K562 (cell line): ENCODE measurements at regions not wholly inside any gene's neighbourhood (a gene's known extent, or its start where the extent isn't known, plus 50 kb on each side); places are given as distances from the start of the nearest gene placed in this dataset.

Experiments
- ATAC-seq: fragments of 200-7000 bp; cut with Tn5 transposase; 3 replicates; pipeline ENCODE4 v1.9.1; 2020; ENCODE audit warnings: moderate library complexity
- BruUV-seq: library from RNA; stranded (reverse); fragments of 400-500 nt; replicated peaks from 2 replicates; lab custom pipeline; 2021; lab: Mats Ljungman, UMichigan
- CTCF ChIA-PET: fragments of 300-600 bp; formaldehyde crosslinking; extraction: SDS; loops from one replicate; lab custom pipeline; 2021; ENCODE audit warnings: low intra/inter-chr PET ratio; lab: Yijun Ruan, JAX
- POLR2A ChIA-PET: fragments of 300-600, 350-650 bp; sonication (Branson Sonifier 250); formaldehyde crosslinking; extraction: SDS; loops from one replicate; lab custom pipeline; 2021; ENCODE audit warnings: antibody characterized with exemption, inconsistent platforms; lab: Yijun Ruan, JAX
- DNase-seq, 4 experiments: peaks; one replicate each; pipeline versions ENCODE4 v3.0.0 to v3.0.0-alpha.2; 2011 to 2018; ENCODE audit warnings: low spot score in 3 of 4, mixed read lengths in 3 of 4; ENCODE audit errors: extremely low read depth in 1 of 4
- FAIRE-seq: peaks from 2 replicates; lab custom pipeline; 2011; peaks lifted over from hg19 to GRCh38; lab: Jason Lieb, UNC
- H2AFZ ChIP-seq: 2 replicates; pipeline ENCODE4 v1.6.0; 2011; ENCODE audit warnings: low read depth, low read length, control low read depth, inconsistent platforms
- H3K27ac ChIP-seq: fragments of 200-600 bp; 3 replicates; pipeline ENCODE4 v1.8.0; 2011; ENCODE audit warnings: low read depth, mild to moderate bottlenecking, control low read depth, inconsistent platforms, low read length, moderate library complexity, mixed read lengths; ENCODE audit errors: extremely low read depth
- H3K27me3 ChIP-seq, 2 experiments: fragments of 300-600 bp in 1 of 2; 2 replicates in 1 of 2; 3 replicates in 1 of 2; pipeline versions ENCODE4 v1.6.0 to v1.8.0; 2011; ENCODE audit warnings: inconsistent platforms in 2 of 2, low read length in 2 of 2, mild to moderate bottlenecking in 1 of 2, mixed read lengths in 1 of 2, moderate library complexity in 1 of 2; ENCODE audit not compliant: control insufficient read depth in 2 of 2, insufficient read depth in 2 of 2
- H3K36me3 ChIP-seq: fragments of 300-600 bp; 3 replicates; pipeline ENCODE4 v1.8.0; 2011; ENCODE audit warnings: mild to moderate bottlenecking, low read length, inconsistent platforms; ENCODE audit not compliant: control insufficient read depth, insufficient read depth
- H3K4me1 ChIP-seq, 2 experiments: fragments of 200-600 bp in 1 of 2; replicated peaks in 1 of 2; 2 replicates in 1 of 2; 3 replicates in 1 of 2; pipeline versions ENCODE4 v1.5.1 to v1.8.0; 2011; ENCODE audit warnings: inconsistent platforms in 2 of 2, low read length in 2 of 2, mild to moderate bottlenecking in 1 of 2, mixed read lengths in 1 of 2, moderate library complexity in 1 of 2; ENCODE audit not compliant: control insufficient read depth in 2 of 2, insufficient read depth in 2 of 2
- H3K4me2 ChIP-seq: 2 replicates; pipeline ENCODE4 v1.6.1; 2011; ENCODE audit warnings: low read length, control low read depth, inconsistent platforms, mixed read lengths; ENCODE audit not compliant: insufficient read depth
- H3K4me3 ChIP-seq: fragments of 200-600 bp; sonication (generic), shearing (Covaris generic); 2 replicates; pipeline ENCODE4 v1.5.1; 2016; ENCODE audit warnings: control low read depth, inconsistent platforms
- H3K79me2 ChIP-seq: fragments of 200-600 bp; 3 replicates; pipeline ENCODE4 v1.8.0; 2011; ENCODE audit warnings: low read length, inconsistent platforms; ENCODE audit not compliant: control insufficient read depth, insufficient read depth
- H3K9ac ChIP-seq, 2 experiments: 2 replicates each; pipeline versions ENCODE4 v1.6.0 to v1.6.1; 2011; ENCODE audit warnings: low read depth in 2 of 2, low read length in 2 of 2, control low read depth in 1 of 2, inconsistent platforms in 1 of 2, mild to moderate bottlenecking in 1 of 2, mixed read lengths in 1 of 2; ENCODE audit not compliant: insufficient read depth in 1 of 2
- H3K9me1 ChIP-seq: one replicate; pipeline ENCODE4 v1.6.0; 2011; ENCODE audit warnings: inconsistent platforms, mild to moderate bottlenecking, low read length, moderate library complexity; ENCODE audit not compliant: control insufficient read depth, insufficient read depth
- H3K9me3 ChIP-seq: replicated peaks from 2 replicates; pipeline ENCODE4 v1.5.1; 2011; ENCODE audit warnings: low read depth, low read length, inconsistent platforms; ENCODE audit not compliant: control insufficient read depth, insufficient read depth
- H4K20me1 ChIP-seq: replicated peaks from 2 replicates; pipeline ENCODE4 v1.6.1; 2011; ENCODE audit warnings: low read length, inconsistent platforms, mixed read lengths; ENCODE audit not compliant: control insufficient read depth, insufficient read depth
- BRD4 ChIP-seq: fragments of 200-600 bp; sonication (generic); IDR thresholded peaks from 2 replicates; pipeline ENCODE4 v1.6.1; 2017; ENCODE audit warnings: inconsistent platforms
- EP400 ChIP-seq: fragments of 450-650 bp; IDR thresholded peaks from 2 replicates; pipeline ENCODE4 v1.6.1; 2017; ENCODE audit warnings: antibody characterized with exemption, mild to moderate bottlenecking, moderate library complexity
- GATAD2B ChIP-seq: fragments of 450-650 bp; IDR thresholded peaks from 2 replicates; pipeline ENCODE4 v1.6.1; 2017; ENCODE audit warnings: mild to moderate bottlenecking, borderline replicate concordance
- GTF2E2 ChIP-seq: fragments of 200-800 bp; sonication (Bioruptor generic); IDR thresholded peaks from 2 replicates; pipeline ENCODE4 v1.6.1; 2016; ENCODE audit warnings: missing genetic modification characterization, missing compliant biosample characterization
- MCM3 ChIP-seq: fragments of 450-650 bp; IDR thresholded peaks from 2 replicates; pipeline ENCODE4 v1.6.1; 2016
- ZNF586 ChIP-seq: fragments of 450-650 bp; formaldehyde crosslinking; conservative IDR thresholded peaks from 2 replicates; pipeline ENCODE4 v1.4.0; 2020; ENCODE audit warnings: mild to moderate bottlenecking, moderate library complexity
- WGBS: fragments of 100-300 bp; shearing (Covaris generic); methylation state at CpG from one replicate; pipeline ENCODE4 v1.1.6; 2016; ENCODE audit warnings: low coverage, mixed read lengths; ENCODE audit not compliant: insufficient coverage; ENCODE audit errors: missing lambda C conversion rate; 5-methylcytosine and 5-hydroxymethylcytosine counted together
- in situ Hi-C: fragments of 300-500 bp; cut with MboI; formaldehyde crosslinking; loops from 4 replicates; pipeline ENCODE4 v1.15.0; 2018; ENCODE audit warnings: inconsistent platforms, mixed read lengths
- intact Hi-C: fragments of 100-400 bp; cut with micrococcal nuclease; formaldehyde crosslinking; loops from 2 replicates; pipeline ENCODE4 v1.14.2; 2022
- TF ChIP-seq, protein P1 (sequence below): fragments of 450-650 bp; formaldehyde crosslinking; IDR thresholded peaks from 2 replicates; pipeline ENCODE4 v1.4.0; 2020; ENCODE audit warnings: mild to moderate bottlenecking
- TF ChIP-seq, protein P2 (sequence below): fragments of 200-800 bp; sonication (Bioruptor generic); IDR thresholded peaks from 2 replicates; pipeline ENCODE4 v1.6.1; 2017; ENCODE audit warnings: missing genetic modification characterization, missing compliant biosample characterization
- TF ChIP-seq, protein P3 (sequence below): sonication (generic); formaldehyde crosslinking; IDR thresholded peaks from 2 replicates; pipeline ENCODE4 v1.8.0; 2023; ENCODE audit warnings: missing genetic modification reagents, mild to moderate bottlenecking, borderline replicate concordance
- TF ChIP-seq, protein P4 (sequence below), 3 experiments: fragments of 200-800 bp in 1 of 3; fragments of 250-450 bp in 1 of 3; fragments of 450-650 bp in 1 of 3; sonication (Bioruptor Pico) in 1 of 3; sonication (Bioruptor generic) in 1 of 3; formaldehyde crosslinking in 1 of 3; IDR thresholded peaks; 2 replicates each; pipeline versions ENCODE4 v1.6.1 to v1.8.0; 2016 to 2022; ENCODE audit warnings: mild to moderate bottlenecking in 2 of 3, missing genetic modification characterization in 2 of 3, missing compliant biosample characterization in 1 of 3, moderate library complexity in 1 of 3

DNA sequence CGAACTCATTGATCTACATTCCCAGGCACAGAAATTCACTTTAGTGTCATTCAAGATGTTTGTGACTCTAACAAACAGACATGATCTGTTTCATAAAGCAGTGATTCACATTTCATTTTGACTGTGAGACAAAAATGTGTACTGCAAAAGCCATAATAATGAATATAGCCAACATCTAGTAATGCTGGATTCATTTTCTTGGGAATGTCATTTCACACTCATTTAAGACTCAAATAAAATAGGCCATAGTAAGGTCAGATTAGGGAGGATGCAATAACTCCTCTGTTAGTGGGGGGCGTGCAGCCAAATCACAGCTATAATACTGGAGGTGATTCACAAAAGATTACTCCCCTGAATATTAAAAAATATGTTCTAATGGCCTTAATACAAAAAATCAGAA lies 566.6 kb upstream of the ZWINT start:
- Histone ChIP-seq H3K4me2 (no peak overlapping the region), H4K20me1 (no peaks in the 10 kb centered on the region), H3K4me1 (no peaks in the 10 kb centered on the region), H3K27me3 (no peaks in the 10 kb centered on the region), H3K9me1 (no peaks in the 10 kb centered on the region), H3K27ac (no peak overlapping the region), H3K9ac (no peak overlapping the region), H3K36me3 (no peaks in the 10 kb centered on the region), H3K79me2 (no peaks in the 10 kb centered on the region), H3K9me3 (peaks cover 1% of the 10 kb centered on the region; the same call in 1 of the 2 replicates), H3K4me3 (no peak overlapping the region), H2AFZ (no peak overlapping the region)
- no TSS peak for BruUV-seq
- intact Hi-C loops = no loop called here
- in situ Hi-C loops = no loop called here
- DNase-seq (no peak), FAIRE-seq (no peak), ATAC-seq (no peak)
- ChIA-PET POLR2A (no interaction called here), CTCF (no interaction called here)
- 0% methylated on average over 2 of the region's 2 CpGs for WGBS
- TF ChIP-seq, protein P1, sequence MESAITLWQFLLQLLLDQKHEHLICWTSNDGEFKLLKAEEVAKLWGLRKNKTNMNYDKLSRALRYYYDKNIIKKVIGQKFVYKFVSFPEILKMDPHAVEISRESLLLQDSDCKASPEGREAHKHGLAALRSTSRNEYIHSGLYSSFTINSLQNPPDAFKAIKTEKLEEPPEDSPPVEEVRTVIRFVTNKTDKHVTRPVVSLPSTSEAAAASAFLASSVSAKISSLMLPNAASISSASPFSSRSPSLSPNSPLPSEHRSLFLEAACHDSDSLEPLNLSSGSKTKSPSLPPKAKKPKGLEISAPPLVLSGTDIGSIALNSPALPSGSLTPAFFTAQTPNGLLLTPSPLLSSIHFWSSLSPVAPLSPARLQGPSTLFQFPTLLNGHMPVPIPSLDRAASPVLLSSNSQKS (CRISPR knock-in tag) = no peak
- TF ChIP-seq, protein P2, sequence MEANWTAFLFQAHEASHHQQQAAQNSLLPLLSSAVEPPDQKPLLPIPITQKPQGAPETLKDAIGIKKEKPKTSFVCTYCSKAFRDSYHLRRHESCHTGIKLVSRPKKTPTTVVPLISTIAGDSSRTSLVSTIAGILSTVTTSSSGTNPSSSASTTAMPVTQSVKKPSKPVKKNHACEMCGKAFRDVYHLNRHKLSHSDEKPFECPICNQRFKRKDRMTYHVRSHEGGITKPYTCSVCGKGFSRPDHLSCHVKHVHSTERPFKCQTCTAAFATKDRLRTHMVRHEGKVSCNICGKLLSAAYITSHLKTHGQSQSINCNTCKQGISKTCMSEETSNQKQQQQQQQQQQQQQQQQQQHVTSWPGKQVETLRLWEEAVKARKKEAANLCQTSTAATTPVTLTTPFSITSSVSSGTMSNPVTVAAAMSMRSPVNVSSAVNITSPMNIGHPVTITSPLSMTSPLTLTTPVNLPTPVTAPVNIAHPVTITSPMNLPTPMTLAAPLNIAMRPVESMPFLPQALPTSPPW (CRISPR knock-in tag) = no peak
- TF ChIP-seq GATAD2B (no peak), MCM3 (no peak), BRD4 (no peak), EP400 (no peak), GTF2E2 (tag) (no peak), ZNF586 (no peak)
- TF ChIP-seq, protein P3, sequence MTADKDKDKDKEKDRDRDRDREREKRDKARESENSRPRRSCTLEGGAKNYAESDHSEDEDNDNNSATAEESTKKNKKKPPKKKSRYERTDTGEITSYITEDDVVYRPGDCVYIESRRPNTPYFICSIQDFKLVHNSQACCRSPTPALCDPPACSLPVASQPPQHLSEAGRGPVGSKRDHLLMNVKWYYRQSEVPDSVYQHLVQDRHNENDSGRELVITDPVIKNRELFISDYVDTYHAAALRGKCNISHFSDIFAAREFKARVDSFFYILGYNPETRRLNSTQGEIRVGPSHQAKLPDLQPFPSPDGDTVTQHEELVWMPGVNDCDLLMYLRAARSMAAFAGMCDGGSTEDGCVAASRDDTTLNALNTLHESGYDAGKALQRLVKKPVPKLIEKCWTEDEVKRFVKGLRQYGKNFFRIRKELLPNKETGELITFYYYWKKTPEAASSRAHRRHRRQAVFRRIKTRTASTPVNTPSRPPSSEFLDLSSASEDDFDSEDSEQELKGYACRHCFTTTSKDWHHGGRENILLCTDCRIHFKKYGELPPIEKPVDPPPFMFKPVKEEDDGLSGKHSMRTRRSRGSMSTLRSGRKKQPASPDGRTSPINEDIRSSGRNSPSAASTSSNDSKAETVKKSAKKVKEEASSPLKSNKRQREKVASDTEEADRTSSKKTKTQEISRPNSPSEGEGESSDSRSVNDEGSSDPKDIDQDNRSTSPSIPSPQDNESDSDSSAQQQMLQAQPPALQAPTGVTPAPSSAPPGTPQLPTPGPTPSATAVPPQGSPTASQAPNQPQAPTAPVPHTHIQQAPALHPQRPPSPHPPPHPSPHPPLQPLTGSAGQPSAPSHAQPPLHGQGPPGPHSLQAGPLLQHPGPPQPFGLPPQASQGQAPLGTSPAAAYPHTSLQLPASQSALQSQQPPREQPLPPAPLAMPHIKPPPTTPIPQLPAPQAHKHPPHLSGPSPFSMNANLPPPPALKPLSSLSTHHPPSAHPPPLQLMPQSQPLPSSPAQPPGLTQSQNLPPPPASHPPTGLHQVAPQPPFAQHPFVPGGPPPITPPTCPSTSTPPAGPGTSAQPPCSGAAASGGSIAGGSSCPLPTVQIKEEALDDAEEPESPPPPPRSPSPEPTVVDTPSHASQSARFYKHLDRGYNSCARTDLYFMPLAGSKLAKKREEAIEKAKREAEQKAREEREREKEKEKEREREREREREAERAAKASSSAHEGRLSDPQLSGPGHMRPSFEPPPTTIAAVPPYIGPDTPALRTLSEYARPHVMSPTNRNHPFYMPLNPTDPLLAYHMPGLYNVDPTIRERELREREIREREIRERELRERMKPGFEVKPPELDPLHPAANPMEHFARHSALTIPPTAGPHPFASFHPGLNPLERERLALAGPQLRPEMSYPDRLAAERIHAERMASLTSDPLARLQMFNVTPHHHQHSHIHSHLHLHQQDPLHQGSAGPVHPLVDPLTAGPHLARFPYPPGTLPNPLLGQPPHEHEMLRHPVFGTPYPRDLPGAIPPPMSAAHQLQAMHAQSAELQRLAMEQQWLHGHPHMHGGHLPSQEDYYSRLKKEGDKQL (CRISPR knock-in tag) = no peak
- TF ChIP-seq, protein P4, sequence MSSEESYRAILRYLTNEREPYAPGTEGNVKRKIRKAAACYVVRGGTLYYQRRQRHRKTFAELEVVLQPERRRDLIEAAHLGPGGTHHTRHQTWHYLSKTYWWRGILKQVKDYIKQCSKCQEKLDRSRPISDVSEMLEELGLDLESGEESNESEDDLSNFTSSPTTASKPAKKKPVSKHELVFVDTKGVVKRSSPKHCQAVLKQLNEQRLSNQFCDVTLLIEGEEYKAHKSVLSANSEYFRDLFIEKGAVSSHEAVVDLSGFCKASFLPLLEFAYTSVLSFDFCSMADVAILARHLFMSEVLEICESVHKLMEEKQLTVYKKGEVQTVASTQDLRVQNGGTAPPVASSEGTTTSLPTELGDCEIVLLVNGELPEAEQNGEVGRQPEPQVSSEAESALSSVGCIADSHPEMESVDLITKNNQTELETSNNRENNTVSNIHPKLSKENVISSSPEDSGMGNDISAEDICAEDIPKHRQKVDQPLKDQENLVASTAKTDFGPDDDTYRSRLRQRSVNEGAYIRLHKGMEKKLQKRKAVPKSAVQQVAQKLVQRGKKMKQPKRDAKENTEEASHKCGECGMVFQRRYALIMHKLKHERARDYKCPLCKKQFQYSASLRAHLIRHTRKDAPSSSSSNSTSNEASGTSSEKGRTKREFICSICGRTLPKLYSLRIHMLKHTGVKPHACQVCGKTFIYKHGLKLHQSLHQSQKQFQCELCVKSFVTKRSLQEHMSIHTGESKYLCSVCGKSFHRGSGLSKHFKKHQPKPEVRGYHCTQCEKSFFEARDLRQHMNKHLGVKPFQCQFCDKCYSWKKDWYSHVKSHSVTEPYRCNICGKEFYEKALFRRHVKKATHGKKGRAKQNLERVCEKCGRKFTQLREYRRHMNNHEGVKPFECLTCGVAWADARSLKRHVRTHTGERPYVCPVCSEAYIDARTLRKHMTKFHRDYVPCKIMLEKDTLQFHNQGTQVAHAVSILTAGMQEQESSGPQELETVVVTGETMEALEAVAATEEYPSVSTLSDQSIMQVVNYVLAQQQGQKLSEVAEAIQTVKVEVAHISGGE (CRISPR knock-in tag; IDR thresholded peaks at IDR 0.05) = no peak
